ENCODE measurements at regions not wholly inside any gene's neighbourhood (a gene's known extent, or its start where the extent isn't known, plus 50 kb on each side); places are given as distances from the start of the nearest gene placed in this dataset.

DNA sequence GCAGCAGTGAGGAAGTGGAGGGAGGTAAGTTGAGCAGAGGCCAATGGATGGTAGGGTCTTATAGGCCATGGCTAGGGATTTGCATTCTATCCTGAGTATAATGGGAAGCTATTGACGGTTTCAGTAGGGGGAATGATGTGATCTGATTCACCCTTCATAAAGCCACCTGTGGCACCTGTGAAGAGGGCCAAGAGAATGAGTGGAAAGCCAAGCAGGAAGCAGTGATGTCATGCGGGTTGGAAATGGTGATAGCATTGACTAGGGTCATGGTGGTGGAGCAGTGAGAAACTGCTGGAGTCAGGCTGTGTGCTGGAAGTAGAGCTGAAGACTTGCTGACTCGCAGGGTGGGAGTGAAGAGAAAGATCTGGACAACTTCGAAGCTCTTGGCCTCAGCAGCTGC, 111.7 kb downstream of the MARCHF4 start:
- H4K20me1 ChIP-seq (ENCODE audit: insufficient read depth, low read length), result no peaks in the 10 kb centered on the region
- no peaks in the 10 kb centered on the region for H3F3A ChIP-seq (ENCODE audit: insufficient read depth, low read length)
- H3K4me2 ChIP-seq (ENCODE audit: low read length), result no peak overlapping the region
- H3K27ac ChIP-seq (ENCODE audit: low read depth, low read length, poor library complexity, severe bottlenecking), result no peak overlapping the region
- no peaks in the 10 kb centered on the region for H3K9me2 ChIP-seq (ENCODE audit: low read depth, low read length)
- H3K4me3 ChIP-seq (ENCODE audit: low read depth, low read length, poor library complexity, severe bottlenecking), result no peak overlapping the region
- H3K79me2 ChIP-seq (ENCODE audit: insufficient read depth, low read length), result no peaks in the 10 kb centered on the region
- no peaks in the 10 kb centered on the region; the same call in 1 of the 2 replicates for H3K27me3 ChIP-seq (ENCODE audit: insufficient read depth, low read length)
- no peak for TF ChIP-seq EZH2 (IDR thresholded peaks at IDR 0.05; ENCODE audit: borderline replicate concordance, low read length)
- TF ChIP-seq, protein P1, sequence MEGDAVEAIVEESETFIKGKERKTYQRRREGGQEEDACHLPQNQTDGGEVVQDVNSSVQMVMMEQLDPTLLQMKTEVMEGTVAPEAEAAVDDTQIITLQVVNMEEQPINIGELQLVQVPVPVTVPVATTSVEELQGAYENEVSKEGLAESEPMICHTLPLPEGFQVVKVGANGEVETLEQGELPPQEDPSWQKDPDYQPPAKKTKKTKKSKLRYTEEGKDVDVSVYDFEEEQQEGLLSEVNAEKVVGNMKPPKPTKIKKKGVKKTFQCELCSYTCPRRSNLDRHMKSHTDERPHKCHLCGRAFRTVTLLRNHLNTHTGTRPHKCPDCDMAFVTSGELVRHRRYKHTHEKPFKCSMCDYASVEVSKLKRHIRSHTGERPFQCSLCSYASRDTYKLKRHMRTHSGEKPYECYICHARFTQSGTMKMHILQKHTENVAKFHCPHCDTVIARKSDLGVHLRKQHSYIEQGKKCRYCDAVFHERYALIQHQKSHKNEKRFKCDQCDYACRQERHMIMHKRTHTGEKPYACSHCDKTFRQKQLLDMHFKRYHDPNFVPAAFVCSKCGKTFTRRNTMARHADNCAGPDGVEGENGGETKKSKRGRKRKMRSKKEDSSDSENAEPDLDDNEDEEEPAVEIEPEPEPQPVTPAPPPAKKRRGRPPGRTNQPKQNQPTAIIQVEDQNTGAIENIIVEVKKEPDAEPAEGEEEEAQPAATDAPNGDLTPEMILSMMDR (IDR thresholded peaks at IDR 0.05; ENCODE audit: low read length), result no peak
- no peaks in the 10 kb centered on the region for H3K36me3 ChIP-seq (ENCODE audit: insufficient read depth, low read length)
- H2AFZ ChIP-seq (ENCODE audit: low read length), result no peak overlapping the region
- H3K4me1 ChIP-seq (ENCODE audit: insufficient read depth, low read length, severe bottlenecking), result no peaks in the 10 kb centered on the region
- no peak overlapping the region for H3K9ac ChIP-seq (ENCODE audit: low read length)
- H3K9me3 ChIP-seq (ENCODE audit: low read length), result no peaks in the 10 kb centered on the region

DNA sequence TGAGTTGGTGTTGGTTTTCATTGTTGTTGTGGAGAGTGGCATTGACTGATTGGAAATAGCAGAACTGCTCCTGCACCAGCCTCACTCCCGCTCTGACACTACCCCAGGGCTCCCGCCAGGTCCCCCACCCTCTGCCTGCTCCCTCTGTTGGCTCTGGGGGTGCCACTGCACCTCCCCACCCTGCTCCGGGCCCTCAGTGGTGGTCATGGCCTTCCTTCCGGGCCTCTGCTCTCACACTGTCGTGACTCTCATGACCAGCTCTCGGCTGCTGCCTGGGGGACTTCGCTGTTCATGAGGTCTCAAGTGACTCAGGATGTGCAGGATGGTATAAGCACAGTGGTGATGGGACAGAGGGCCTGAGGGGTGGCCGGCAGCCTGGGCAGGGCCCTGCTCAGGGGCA, 113.2 kb downstream of the MARCHF4 start:
- H3K4me1 ChIP-seq (ENCODE audit: insufficient read depth, low read length, severe bottlenecking), result no peaks in the 10 kb centered on the region
- no peaks in the 10 kb centered on the region for H3K9me2 ChIP-seq (ENCODE audit: low read depth, low read length)
- no peaks in the 10 kb centered on the region for H3K79me2 ChIP-seq (ENCODE audit: insufficient read depth, low read length)
- no peak overlapping the region for H3K4me3 ChIP-seq (ENCODE audit: low read depth, low read length, poor library complexity, severe bottlenecking)
- no peak overlapping the region for H3K9ac ChIP-seq (ENCODE audit: low read length)
- H3F3A ChIP-seq (ENCODE audit: insufficient read depth, low read length), result no peaks in the 10 kb centered on the region
- no peaks in the 10 kb centered on the region for H3K9me3 ChIP-seq (ENCODE audit: low read length)
- H3K27ac ChIP-seq (ENCODE audit: low read depth, low read length, poor library complexity, severe bottlenecking), result no peak overlapping the region
- no peaks in the 10 kb centered on the region; the same call in 1 of the 2 replicates for H3K27me3 ChIP-seq (ENCODE audit: insufficient read depth, low read length)
- no peaks in the 10 kb centered on the region for H4K20me1 ChIP-seq (ENCODE audit: insufficient read depth, low read length)
- H3K4me2 ChIP-seq (ENCODE audit: low read length), result no peak overlapping the region
- TF ChIP-seq EZH2 (IDR thresholded peaks at IDR 0.05; ENCODE audit: borderline replicate concordance, low read length), result no peak
- TF ChIP-seq, protein P1 (IDR thresholded peaks at IDR 0.05; ENCODE audit: low read length), result no peak
- no peaks in the 10 kb centered on the region for H3K36me3 ChIP-seq (ENCODE audit: insufficient read depth, low read length)
- H2AFZ ChIP-seq (ENCODE audit: low read length), result no peak overlapping the region

DNA sequence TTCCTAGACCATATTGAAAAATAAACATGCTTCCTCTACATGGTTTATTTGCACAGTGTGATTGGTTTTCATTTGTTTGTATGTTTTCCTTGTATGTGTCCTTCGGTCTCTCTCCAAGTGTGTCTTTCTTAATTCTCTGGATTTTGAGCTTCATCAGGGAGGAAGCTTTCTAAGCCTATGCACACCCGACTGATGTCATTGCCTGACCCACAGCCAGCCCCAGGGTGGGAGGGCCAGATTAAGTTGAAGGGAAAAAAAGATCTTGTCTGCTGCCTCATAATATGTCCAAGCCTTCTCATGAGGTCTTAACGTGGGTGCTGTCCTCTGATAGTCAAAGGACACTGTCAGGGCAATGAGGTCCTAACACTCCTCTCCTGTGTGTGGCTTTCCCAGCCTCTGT, 115.2 kb downstream of the MARCHF4 start:
- no peaks in the 10 kb centered on the region for H3K79me2 ChIP-seq (ENCODE audit: insufficient read depth, low read length)

More for the DNA sequence above, 115.2 kb downstream of the MARCHF4 start:
- H3K4me3 ChIP-seq (ENCODE audit: low read depth, low read length, poor library complexity, severe bottlenecking), result no peak overlapping the region
- no peak overlapping the region for H2AFZ ChIP-seq (ENCODE audit: low read length)
- no peaks in the 10 kb centered on the region for H3F3A ChIP-seq (ENCODE audit: insufficient read depth, low read length)
- no peak overlapping the region for H3K9ac ChIP-seq (ENCODE audit: low read length)
- H3K9me3 ChIP-seq (ENCODE audit: low read length), result no peaks in the 10 kb centered on the region
- H3K4me2 ChIP-seq (ENCODE audit: low read length), result no peak overlapping the region
- no peak overlapping the region for H3K27ac ChIP-seq (ENCODE audit: low read depth, low read length, poor library complexity, severe bottlenecking)
- no peaks in the 10 kb centered on the region for H3K4me1 ChIP-seq (ENCODE audit: insufficient read depth, low read length, severe bottlenecking)
- TF ChIP-seq, protein P1 (IDR thresholded peaks at IDR 0.05; ENCODE audit: low read length), result no peak
- no peak for TF ChIP-seq EZH2 (IDR thresholded peaks at IDR 0.05; ENCODE audit: borderline replicate concordance, low read length)
- H4K20me1 ChIP-seq (ENCODE audit: insufficient read depth, low read length), result no peaks in the 10 kb centered on the region
- no peaks in the 10 kb centered on the region for H3K36me3 ChIP-seq (ENCODE audit: insufficient read depth, low read length)
- no peaks in the 10 kb centered on the region; the same call in 1 of the 2 replicates for H3K27me3 ChIP-seq (ENCODE audit: insufficient read depth, low read length)
- H3K9me2 ChIP-seq (ENCODE audit: low read depth, low read length), result no peaks in the 10 kb centered on the region
